IMR-90 (cell line): ENCODE measurements at regions not wholly inside any gene's neighbourhood (a gene's known extent, or its start where the extent isn't known, plus 50 kb on each side); places are given as distances from the start of the nearest gene placed in this dataset.

Experiments
- CEBPB ChIP-seq: IDR thresholded peaks from 2 replicates; pipeline ENCODE4 v1.6.1; 2012; ENCODE audit warnings: low read depth, low read length, improper control_type of control experiment
- MAZ ChIP-seq: IDR thresholded peaks from 2 replicates; pipeline ENCODE4 v1.6.1; 2012; ENCODE audit warnings: low read depth, mild to moderate bottlenecking, low read length, improper control_type of control experiment, moderate library complexity, borderline replicate concordance
- MXI1 ChIP-seq: IDR thresholded peaks from 2 replicates; pipeline ENCODE4 v1.6.1; 2012; ENCODE audit warnings: low read depth, mild to moderate bottlenecking, low read length, moderate library complexity, borderline replicate concordance
- NFE2L2 ChIP-seq: fragments of 150-350 bp; IDR thresholded peaks from 2 replicates; pipeline ENCODE4 v1.6.1; 2016; ENCODE audit warnings: low read depth, mild to moderate bottlenecking, low read length
- POLR2A ChIP-seq: IDR thresholded peaks from 2 replicates; pipeline ENCODE4 v1.6.1; 2012; ENCODE audit warnings: mild to moderate bottlenecking, low read depth, low read length
- RAD21 ChIP-seq: IDR thresholded peaks from 2 replicates; pipeline ENCODE4 v1.6.1; 2012; ENCODE audit warnings: low read length, improper control_type of control experiment
- SMC3 ChIP-seq: fragments of 150-350 bp; IDR thresholded peaks from 2 replicates; pipeline ENCODE4 v1.6.1; 2016; ENCODE audit warnings: low read depth, mild to moderate bottlenecking, antibody characterized with exemption, low read length, moderate library complexity
- TF ChIP-seq, protein P1 (sequence below): conservative IDR thresholded peaks from 2 replicates; pipeline ENCODE4 v1.5.1; 2012; ENCODE audit warnings: mild to moderate bottlenecking, low read depth, low read length, improper control_type of control experiment

DNA sequence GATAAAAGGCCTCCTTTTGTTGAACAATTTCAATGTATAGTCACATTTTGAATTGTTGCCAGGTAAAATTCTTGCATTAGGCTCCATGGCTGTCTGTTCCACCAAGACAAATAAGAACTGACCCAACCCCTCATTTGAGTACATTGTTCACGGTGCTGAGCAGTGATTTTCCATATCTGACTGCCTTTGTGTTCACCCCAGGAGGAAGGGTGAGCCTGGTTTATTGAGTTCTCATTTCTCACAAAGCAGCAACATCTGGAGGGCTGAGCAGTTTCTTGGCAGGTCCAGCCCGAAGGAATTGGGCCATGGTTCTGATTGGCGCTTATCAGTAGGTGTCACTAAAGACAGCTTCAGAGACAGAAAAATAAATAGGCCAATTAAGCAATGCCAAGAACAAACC lies 149.1 kb downstream of the BMP4 start:
- TF ChIP-seq POLR2A (no peak), CEBPB (no peak), RAD21 (no peak), SMC3 (no peak), MXI1 (no peak), MAZ (no peak), NFE2L2 (no peak)
- TF ChIP-seq, protein P1, sequence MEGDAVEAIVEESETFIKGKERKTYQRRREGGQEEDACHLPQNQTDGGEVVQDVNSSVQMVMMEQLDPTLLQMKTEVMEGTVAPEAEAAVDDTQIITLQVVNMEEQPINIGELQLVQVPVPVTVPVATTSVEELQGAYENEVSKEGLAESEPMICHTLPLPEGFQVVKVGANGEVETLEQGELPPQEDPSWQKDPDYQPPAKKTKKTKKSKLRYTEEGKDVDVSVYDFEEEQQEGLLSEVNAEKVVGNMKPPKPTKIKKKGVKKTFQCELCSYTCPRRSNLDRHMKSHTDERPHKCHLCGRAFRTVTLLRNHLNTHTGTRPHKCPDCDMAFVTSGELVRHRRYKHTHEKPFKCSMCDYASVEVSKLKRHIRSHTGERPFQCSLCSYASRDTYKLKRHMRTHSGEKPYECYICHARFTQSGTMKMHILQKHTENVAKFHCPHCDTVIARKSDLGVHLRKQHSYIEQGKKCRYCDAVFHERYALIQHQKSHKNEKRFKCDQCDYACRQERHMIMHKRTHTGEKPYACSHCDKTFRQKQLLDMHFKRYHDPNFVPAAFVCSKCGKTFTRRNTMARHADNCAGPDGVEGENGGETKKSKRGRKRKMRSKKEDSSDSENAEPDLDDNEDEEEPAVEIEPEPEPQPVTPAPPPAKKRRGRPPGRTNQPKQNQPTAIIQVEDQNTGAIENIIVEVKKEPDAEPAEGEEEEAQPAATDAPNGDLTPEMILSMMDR = no peak
